ENCODE measurements at regions not wholly inside any gene's neighbourhood (a gene's known extent, or its start where the extent isn't known, plus 50 kb on each side); places are given as distances from the start of the nearest gene placed in this dataset.

DNA sequence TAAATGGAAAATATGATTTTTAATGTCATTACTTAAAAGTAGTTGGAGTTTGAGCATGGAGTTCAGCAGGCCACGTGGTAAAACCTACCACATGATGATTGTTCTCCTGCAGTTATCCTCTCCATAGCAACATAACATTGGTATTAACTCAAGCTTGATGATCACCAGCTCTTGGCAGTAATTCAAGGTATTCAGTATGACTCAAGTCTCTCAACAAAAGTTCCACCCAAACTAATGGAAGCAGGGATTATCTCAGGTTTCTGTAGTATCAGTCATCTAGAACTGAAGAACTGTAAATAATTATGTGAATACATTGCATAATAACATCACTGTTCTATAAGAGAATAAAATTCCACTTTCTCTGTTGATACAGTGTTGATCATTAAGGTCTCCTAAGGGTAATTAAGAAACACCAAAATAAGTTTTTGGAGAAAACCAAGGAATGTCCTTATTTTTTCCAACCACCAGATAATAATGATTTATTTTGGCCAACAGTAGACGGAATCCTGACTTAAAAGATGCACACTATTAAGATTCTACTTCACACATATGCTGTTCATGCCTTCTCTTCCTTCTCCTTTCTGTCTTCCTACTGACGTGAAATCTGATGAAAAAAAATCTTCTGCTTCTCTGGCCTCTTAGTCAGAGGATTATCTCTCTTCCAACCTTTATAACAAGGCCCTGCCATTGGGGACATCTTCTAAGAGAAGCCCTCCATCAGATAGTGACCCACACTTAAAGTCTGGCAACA lies 1092.3 kb downstream of the EFNB2 start:
- no peak for TF ChIP-seq CTCF (conservative IDR thresholded peaks at IDR 0.05 in 1 of 2, IDR thresholded peaks at IDR 0.05 in 1 of 2; ENCODE audit: extremely low read depth in 1 of 2, insufficient read depth in 1 of 2, low read depth in 1 of 2, low read length in 2 of 2)
- no peak for TF ChIP-seq EZH2 (IDR thresholded peaks at IDR 0.05; ENCODE audit: borderline replicate concordance, low read length)

Measured in mammary epithelial cell (primary cell).